GM10248 (cell line): ENCODE measurements at regions not wholly inside any gene's neighbourhood (a gene's known extent, or its start where the extent isn't known, plus 50 kb on each side); places are given as distances from the start of the nearest gene placed in this dataset.

Source experiments
- CTCF ChIA-PET: fragments of 300-600 bp; sonication (Branson Sonifier 250); formaldehyde crosslinking; extraction: SDS; loops from one replicate; lab custom pipeline; 2021; ENCODE audit warnings: antibody characterized with exemption; lab: Yijun Ruan, JAX
- POLR2A ChIA-PET: fragments of 350-650 bp; sonication (Branson Sonifier 250); formaldehyde crosslinking; extraction: SDS; loops from one replicate; lab custom pipeline; 2020; ENCODE audit warnings: antibody characterized with exemption; lab: Yijun Ruan, JAX
- DNase-seq: peaks from one replicate; pipeline ENCODE4 v3.0.0; 2012; ENCODE audit errors: extremely low spot score
- TF ChIP-seq, protein P1 (sequence below): IDR thresholded peaks from 2 replicates; pipeline ENCODE4 v1.5.1; 2012; ENCODE audit warnings: mild to moderate bottlenecking, low read depth; ENCODE audit errors: extremely low read depth, missing control alignments, control extremely low read depth

DNA sequence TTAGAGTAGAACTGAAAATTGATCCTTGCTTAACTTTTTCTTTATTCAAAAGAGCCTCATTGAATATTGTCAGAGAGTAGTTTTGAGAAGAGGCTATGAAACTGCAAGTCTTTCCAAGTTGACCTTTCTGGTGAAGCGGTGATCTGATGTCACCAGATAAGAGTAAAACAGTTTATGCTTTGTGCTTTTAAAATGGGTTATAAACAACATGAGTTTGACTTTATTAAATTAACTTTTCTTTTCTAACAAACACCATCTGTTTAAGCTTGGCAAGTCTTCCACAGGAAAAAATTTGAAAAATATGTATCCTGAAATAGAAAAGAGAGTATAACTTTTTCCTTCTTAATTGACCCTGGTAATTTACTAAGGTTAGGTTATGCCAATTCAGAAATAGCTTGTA is 408.7 kb upstream of the NOVA1 start:
- TF ChIP-seq, protein P1, sequence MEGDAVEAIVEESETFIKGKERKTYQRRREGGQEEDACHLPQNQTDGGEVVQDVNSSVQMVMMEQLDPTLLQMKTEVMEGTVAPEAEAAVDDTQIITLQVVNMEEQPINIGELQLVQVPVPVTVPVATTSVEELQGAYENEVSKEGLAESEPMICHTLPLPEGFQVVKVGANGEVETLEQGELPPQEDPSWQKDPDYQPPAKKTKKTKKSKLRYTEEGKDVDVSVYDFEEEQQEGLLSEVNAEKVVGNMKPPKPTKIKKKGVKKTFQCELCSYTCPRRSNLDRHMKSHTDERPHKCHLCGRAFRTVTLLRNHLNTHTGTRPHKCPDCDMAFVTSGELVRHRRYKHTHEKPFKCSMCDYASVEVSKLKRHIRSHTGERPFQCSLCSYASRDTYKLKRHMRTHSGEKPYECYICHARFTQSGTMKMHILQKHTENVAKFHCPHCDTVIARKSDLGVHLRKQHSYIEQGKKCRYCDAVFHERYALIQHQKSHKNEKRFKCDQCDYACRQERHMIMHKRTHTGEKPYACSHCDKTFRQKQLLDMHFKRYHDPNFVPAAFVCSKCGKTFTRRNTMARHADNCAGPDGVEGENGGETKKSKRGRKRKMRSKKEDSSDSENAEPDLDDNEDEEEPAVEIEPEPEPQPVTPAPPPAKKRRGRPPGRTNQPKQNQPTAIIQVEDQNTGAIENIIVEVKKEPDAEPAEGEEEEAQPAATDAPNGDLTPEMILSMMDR = no peak
- CTCF ChIA-PET = interaction anchor here (1.0 kb wide), 2 partner anchors 8 to 11 kb away, joined by 4 read pairs; no protein-coding TSS in a partner anchor
- POLR2A ChIA-PET = no interaction called here
- no peak for DNase-seq

DNA sequence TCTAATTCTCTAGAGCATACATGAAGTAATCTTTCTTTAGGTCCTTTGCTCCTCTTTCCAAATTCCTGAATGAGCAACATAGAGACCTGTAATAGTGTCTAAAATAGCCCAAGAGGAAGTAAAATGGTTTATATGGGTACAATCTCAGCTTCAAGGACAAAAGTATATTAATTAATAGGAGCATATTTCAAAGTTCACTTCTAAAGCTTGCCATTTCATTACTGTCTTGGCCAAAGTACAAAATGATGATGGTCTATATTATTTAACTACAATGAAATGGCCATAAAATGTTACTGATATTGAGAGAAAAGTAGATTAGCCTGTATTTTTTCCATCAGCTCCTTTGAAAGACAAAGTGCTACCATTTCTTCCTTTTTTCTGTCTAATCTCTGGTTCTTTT is 410.4 kb upstream of the NOVA1 start:
- ChIA-PET POLR2A (no interaction called here), CTCF (no interaction called here)
- no peak for DNase-seq
- TF ChIP-seq, protein P1 = no peak

DNA sequence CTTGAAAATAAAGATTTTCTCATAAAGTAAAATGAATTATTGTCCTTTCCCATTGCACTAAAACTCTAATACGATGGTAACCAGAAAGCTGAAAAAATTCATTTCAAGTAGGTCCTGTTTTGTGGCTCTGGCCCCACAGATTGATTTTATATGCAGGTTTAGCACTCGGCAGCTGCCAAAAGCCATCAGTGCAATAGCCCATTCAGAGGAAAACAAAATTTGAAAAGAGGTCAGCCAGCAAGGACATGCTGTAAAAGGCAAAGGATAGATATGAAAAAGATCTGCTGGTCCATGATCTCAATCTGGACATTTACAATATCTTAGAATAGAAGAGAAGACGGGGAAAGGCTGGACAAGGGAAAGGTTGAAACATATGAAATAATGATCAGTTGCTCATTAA is 414.8 kb upstream of the NOVA1 start:
- no peak for DNase-seq
- ChIA-PET POLR2A (no interaction called here), CTCF (no interaction called here)
- TF ChIP-seq, protein P1 = no peak

DNA sequence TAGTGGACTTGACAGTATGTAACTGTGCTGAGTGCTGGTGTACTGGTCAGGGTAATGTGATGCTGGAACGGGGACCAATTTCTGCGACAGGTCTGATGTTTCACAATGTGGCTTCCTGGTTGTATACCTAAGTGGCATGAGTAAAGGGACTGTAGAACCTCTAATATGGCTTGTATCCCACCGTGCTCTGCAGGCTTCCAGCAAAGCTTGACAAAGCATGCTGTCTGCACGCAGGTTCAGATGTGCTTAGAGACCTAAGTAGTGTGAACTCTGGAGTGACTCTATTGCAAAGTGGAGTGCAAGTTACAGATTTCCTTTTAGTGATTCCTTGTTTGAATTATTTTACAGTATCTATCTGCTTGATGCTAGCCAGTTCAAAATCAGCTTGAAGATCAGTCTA is 415.8 kb upstream of the NOVA1 start:
- no peak for DNase-seq
- TF ChIP-seq, protein P1 = no peak
- ChIA-PET POLR2A (no interaction called here), CTCF (no interaction called here)

DNA sequence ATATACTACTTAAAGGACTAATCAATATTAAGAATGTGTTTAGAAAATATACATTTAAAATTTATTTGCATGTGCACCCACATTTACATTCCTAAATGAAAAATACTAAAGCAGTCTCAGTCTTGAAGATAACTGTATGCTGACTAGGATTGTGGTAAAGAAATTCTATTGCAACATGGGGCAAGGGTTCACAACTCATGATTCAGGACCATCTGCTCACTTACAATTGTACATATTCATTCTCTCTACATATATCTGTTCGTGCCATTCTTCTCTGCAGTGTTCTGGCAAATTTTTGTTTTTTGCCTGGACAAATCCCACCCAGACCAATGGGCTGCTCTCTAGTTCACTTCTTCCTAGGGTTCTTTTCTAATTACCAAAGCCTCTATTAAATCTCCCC is 417.2 kb upstream of the NOVA1 start:
- DNase-seq = no peak
- CTCF ChIA-PET = no interaction called here
- TF ChIP-seq, protein P1 = no peak
- POLR2A ChIA-PET = no interaction called here

DNA sequence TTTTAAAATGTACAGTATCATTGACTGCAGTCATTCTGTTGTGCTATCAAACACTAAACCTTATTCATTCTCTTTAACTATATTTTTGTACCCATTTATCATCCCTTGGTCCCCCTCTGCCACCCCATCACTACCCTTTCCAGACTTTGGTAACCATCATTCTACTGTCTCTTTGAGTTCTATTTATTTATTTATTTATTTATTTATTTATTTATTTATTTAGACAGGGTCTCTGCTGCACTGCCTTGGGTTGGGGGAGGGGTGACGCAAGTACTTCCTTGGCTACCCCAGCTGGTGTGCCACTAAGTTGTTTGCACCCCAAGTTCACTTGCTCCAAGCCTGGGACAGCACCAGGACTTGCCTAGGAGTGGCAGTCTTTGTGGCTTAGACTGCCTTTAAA is 427.8 kb upstream of the NOVA1 start:
- POLR2A ChIA-PET = no interaction called here
- no peak for DNase-seq
- CTCF ChIA-PET = no interaction called here
- TF ChIP-seq, protein P1 = no peak

DNA sequence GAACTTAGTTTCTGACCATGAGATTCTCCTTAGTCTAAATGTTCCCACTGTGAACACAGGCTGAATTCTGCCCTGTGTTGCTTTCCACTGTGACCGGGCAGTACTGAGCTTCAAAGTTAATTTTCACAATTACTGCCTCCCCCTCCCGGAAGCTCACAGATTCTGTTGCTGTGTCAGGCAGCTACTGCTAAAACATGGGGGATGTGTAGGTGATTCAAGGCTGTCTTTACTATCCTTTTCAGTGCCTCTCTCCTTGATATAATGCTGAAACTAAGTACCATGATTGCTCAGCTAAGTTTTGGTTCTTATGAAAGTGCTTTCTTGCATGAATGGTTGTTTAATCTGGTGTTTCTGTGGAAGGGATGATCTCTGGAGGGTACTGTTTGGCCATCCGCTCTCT is 428.3 kb upstream of the NOVA1 start:
- ChIA-PET POLR2A (no interaction called here), CTCF (no interaction called here)
- DNase-seq = no peak
- TF ChIP-seq, protein P1 = no peak
